Stimulated activated memory B cell treated with anti-CD40 and anti-IgM and Interleukin-4, amounts not matched to agents 10 μg/mL and 1 μg/mL and 100 μg/mL, for 72 hours (primary cell): ENCODE measurements at regions not wholly inside any gene's neighbourhood (a gene's known extent, or its start where the extent isn't known, plus 50 kb on each side); places are given as distances from the start of the nearest gene placed in this dataset.
A peak's percentile ranks its signal among the peaks of the same experiment; 100 is the strongest.
"Not testable (repeated sequence)": the region's sequence is repeated elsewhere in the genome, so short reads cannot be mapped to it uniquely, and the experiment has no call there.

ENCODE experiments used
- ATAC-seq: fragments of 150-1000 bp; cut with Tn5 transposase; 2 replicates; pipeline ENCODE4 v1.10.0; 2021
- H3K27ac Mint-ChIP-seq: one replicate; pipeline ENCODE4 v1.8.0; 2022; ENCODE audit warnings: mild to moderate bottlenecking, mixed read lengths
- H3K27me3 Mint-ChIP-seq: one replicate; pipeline ENCODE4 v1.8.0; 2022; ENCODE audit warnings: mixed read lengths
- H3K36me3 Mint-ChIP-seq: one replicate; pipeline ENCODE4 v1.8.0; 2022; ENCODE audit warnings: mixed read lengths
- H3K4me1 Mint-ChIP-seq: one replicate; pipeline ENCODE4 v1.8.0; 2022; ENCODE audit warnings: mixed read lengths
- H3K4me3 Mint-ChIP-seq: one replicate; pipeline ENCODE4 v1.8.0; 2022; ENCODE audit warnings: mild to moderate bottlenecking, moderate library complexity, mixed read lengths
- H3K9me3 Mint-ChIP-seq: one replicate; pipeline ENCODE4 v1.8.0; 2022; ENCODE audit warnings: mixed read lengths

- ATAC-seq = peak; percentile 34
- Mint-ChIP-seq H3K36me3 (no peaks in the 10 kb centered on the region), H3K4me3 (no peak overlapping the region), H3K9me3 (peaks cover 13% of the 10 kb centered on the region), H3K4me1 (no peaks in the 10 kb centered on the region), H3K27ac (no peak overlapping the region), H3K27me3 (peaks cover 58% of the 10 kb centered on the region)
Measured at GRCh38 chr3:18098960-18099587, 326.1 kb downstream of the SATB1 start.

- peaks cover 13% of the 10 kb centered on the region for H3K9me3 Mint-ChIP-seq
- H3K36me3 Mint-ChIP-seq = no peaks in the 10 kb centered on the region
- H3K27me3 Mint-ChIP-seq = peaks cover 48% of the 10 kb centered on the region
- no peak for ATAC-seq
- H3K4me3 Mint-ChIP-seq = no peak overlapping the region
- no peak overlapping the region for H3K27ac Mint-ChIP-seq
- H3K4me1 Mint-ChIP-seq = no peaks in the 10 kb centered on the region
Measured at GRCh38 chr3:18097989-18098388, 327.1 kb downstream of the SATB1 start.

- H3K27me3 Mint-ChIP-seq = peaks cover 46% of the 10 kb centered on the region
- H3K4me3 Mint-ChIP-seq = no peak overlapping the region
- no peaks in the 10 kb centered on the region for H3K36me3 Mint-ChIP-seq
- peaks cover 13% of the 10 kb centered on the region for H3K9me3 Mint-ChIP-seq
- no peak overlapping the region for H3K27ac Mint-ChIP-seq
- no peak for ATAC-seq
- H3K4me1 Mint-ChIP-seq = no peaks in the 10 kb centered on the region
Measured at GRCh38 chr3:18097473-18097872, 327.7 kb downstream of the SATB1 start.

GRCh38 chr3:18092726-18093125 is 332.4 kb downstream of the SATB1 start:
- ATAC-seq = no peak
- Mint-ChIP-seq H3K27ac (no peak overlapping the region), H3K9me3 (peaks cover 11% of the 10 kb centered on the region), H3K4me1 (no peaks in the 10 kb centered on the region), H3K36me3 (no peaks in the 10 kb centered on the region), H3K27me3 (peaks cover 34% of the 10 kb centered on the region), H3K4me3 (no peak overlapping the region)

- no peak for ATAC-seq
- Mint-ChIP-seq H3K4me3 (no peak overlapping the region), H3K36me3 (no peaks in the 10 kb centered on the region), H3K9me3 (no peaks in the 10 kb centered on the region), H3K27ac (no peak overlapping the region), H3K27me3 (peaks cover 17% of the 10 kb centered on the region), H3K4me1 (no peaks in the 10 kb centered on the region)
Measured at GRCh38 chr3:18090377-18090776, 334.8 kb downstream of the SATB1 start.

GRCh38 chr3:18087988-18088387 is 337.2 kb downstream of the SATB1 start:
- no peaks in the 10 kb centered on the region for H3K36me3 Mint-ChIP-seq
- no peak overlapping the region for H3K4me3 Mint-ChIP-seq
- no peaks in the 10 kb centered on the region for H3K9me3 Mint-ChIP-seq
- H3K27me3 Mint-ChIP-seq = peaks cover 17% of the 10 kb centered on the region
- H3K4me1 Mint-ChIP-seq = no peaks in the 10 kb centered on the region
- H3K27ac Mint-ChIP-seq = no peak overlapping the region
- ATAC-seq = peak; percentile 32

GRCh38 chr3:18086760-18087159 is 338.4 kb downstream of the SATB1 start:
- H3K4me1 Mint-ChIP-seq = no peaks in the 10 kb centered on the region
- peaks cover 17% of the 10 kb centered on the region for H3K27me3 Mint-ChIP-seq
- H3K4me3 Mint-ChIP-seq = no peak overlapping the region
- H3K9me3 Mint-ChIP-seq = no peaks in the 10 kb centered on the region
- no peak overlapping the region for H3K27ac Mint-ChIP-seq
- no peaks in the 10 kb centered on the region for H3K36me3 Mint-ChIP-seq
- ATAC-seq = no peak

- no peak overlapping the region for H3K4me3 Mint-ChIP-seq
- H3K9me3 Mint-ChIP-seq = no peaks in the 10 kb centered on the region
Measured at GRCh38 chr3:18086078-18086477, 339.1 kb downstream of the SATB1 start.

GRCh38 chr3:18085429-18085828 is 339.7 kb downstream of the SATB1 start:
- Mint-ChIP-seq H3K27me3 (peaks cover 17% of the 10 kb centered on the region), H3K4me3 (no peak overlapping the region), H3K27ac (no peak overlapping the region), H3K36me3 (no peaks in the 10 kb centered on the region), H3K9me3 (no peaks in the 10 kb centered on the region), H3K4me1 (no peaks in the 10 kb centered on the region)
- no peak for ATAC-seq

More at GRCh38 chr3:18086078-18086477, 339.1 kb downstream of the SATB1 start:
- Mint-ChIP-seq H3K36me3 (no peaks in the 10 kb centered on the region), H3K27me3 (peaks cover 17% of the 10 kb centered on the region), H3K27ac (no peak overlapping the region), H3K4me1 (no peaks in the 10 kb centered on the region)
- no peak for ATAC-seq

- peaks cover 30% of the 10 kb centered on the region for H3K27me3 Mint-ChIP-seq
- not testable (repeated sequence) for H3K4me1 Mint-ChIP-seq, H3K9me3 Mint-ChIP-seq, H3K27ac Mint-ChIP-seq, ATAC-seq, H3K36me3 Mint-ChIP-seq, H3K4me3 Mint-ChIP-seq
Measured at GRCh38 chr3:18083273-18083590, 340.8 kb upstream of the TBC1D5 start.

GRCh38 chr3:18082551-18083272 is 340.3 kb upstream of the TBC1D5 start:
- Mint-ChIP-seq H3K27me3 (peaks cover 36% of the 10 kb centered on the region), H3K36me3 (no peaks in the 10 kb centered on the region), H3K9me3 (no peaks in the 10 kb centered on the region), H3K4me1 (no peaks in the 10 kb centered on the region), H3K4me3 (no peak overlapping the region), H3K27ac (no peak overlapping the region)
- ATAC-seq = no peak

GRCh38 chr3:18080198-18080689 is 337.8 kb upstream of the TBC1D5 start:
- H3K4me3 Mint-ChIP-seq = no peak overlapping the region
- H3K36me3 Mint-ChIP-seq = no peaks in the 10 kb centered on the region
- H3K9me3 Mint-ChIP-seq = no peaks in the 10 kb centered on the region
- ATAC-seq = no peak
- no peaks in the 10 kb centered on the region for H3K4me1 Mint-ChIP-seq
- H3K27me3 Mint-ChIP-seq = peaks cover 40% of the 10 kb centered on the region
- H3K27ac Mint-ChIP-seq = no peak overlapping the region

GRCh38 chr3:18079739-18080138 is 337.3 kb upstream of the TBC1D5 start:
- Mint-ChIP-seq H3K27me3 (peaks cover 35% of the 10 kb centered on the region), H3K36me3 (no peaks in the 10 kb centered on the region)

GRCh38 chr3:18079062-18079461 is 336.6 kb upstream of the TBC1D5 start:
- no peaks in the 10 kb centered on the region for H3K4me1 Mint-ChIP-seq
- peaks cover 29% of the 10 kb centered on the region for H3K27me3 Mint-ChIP-seq
- no peak for ATAC-seq
- no peak overlapping the region for H3K27ac Mint-ChIP-seq
- no peaks in the 10 kb centered on the region for H3K9me3 Mint-ChIP-seq
- H3K4me3 Mint-ChIP-seq = no peak overlapping the region
- H3K36me3 Mint-ChIP-seq = no peaks in the 10 kb centered on the region

More at GRCh38 chr3:18079739-18080138, 337.3 kb upstream of the TBC1D5 start:
- Mint-ChIP-seq H3K4me1 (no peaks in the 10 kb centered on the region), H3K9me3 (no peaks in the 10 kb centered on the region), H3K27ac (no peak overlapping the region), H3K4me3 (no peak overlapping the region)
- ATAC-seq = no peak

- Mint-ChIP-seq H3K9me3 (no peaks in the 10 kb centered on the region), H3K36me3 (no peaks in the 10 kb centered on the region), H3K4me1 (no peaks in the 10 kb centered on the region), H3K4me3 (no peak overlapping the region), H3K27me3 (peaks cover 29% of the 10 kb centered on the region), H3K27ac (no peak overlapping the region)
- no peak for ATAC-seq
Measured at GRCh38 chr3:18077128-18077840, 334.9 kb upstream of the TBC1D5 start.

- ATAC-seq = no peak
- no peak overlapping the region for H3K27ac Mint-ChIP-seq
- no peaks in the 10 kb centered on the region for H3K4me1 Mint-ChIP-seq
Measured at GRCh38 chr3:18076301-18076700, 333.9 kb upstream of the TBC1D5 start.

More at GRCh38 chr3:18076301-18076700, 333.9 kb upstream of the TBC1D5 start:
- H3K36me3 Mint-ChIP-seq = no peaks in the 10 kb centered on the region
- H3K27me3 Mint-ChIP-seq = peaks cover 29% of the 10 kb centered on the region
- no peaks in the 10 kb centered on the region for H3K9me3 Mint-ChIP-seq
- no peak overlapping the region for H3K4me3 Mint-ChIP-seq
